ENCODE measurements at regions not wholly inside any gene's neighbourhood (a gene's known extent, or its start where the extent isn't known, plus 50 kb on each side); places are given as distances from the start of the nearest gene placed in this dataset.

GRCh38 chr7:92934096-92934495 lies 97.7 kb upstream of the CDK6 start:
- no peak for TF ChIP-seq CTCF (IDR thresholded peaks at IDR 0.05)
- TF ChIP-seq POLR2A (IDR thresholded peaks at IDR 0.05): no peak
